Skeletal muscle tissue (tissue), 3 donors: ENCODE measurements at regions not wholly inside any gene's neighbourhood (a gene's known extent, or its start where the extent isn't known, plus 50 kb on each side); places are given as distances from the start of the nearest gene placed in this dataset.

Experiments
- H3K27ac ChIP-seq: one replicate; pipeline ENCODE4 v1.7.0; 2013; ENCODE audit warnings: mild to moderate bottlenecking, low read depth, low read length, inconsistent platforms
- H3K27me3 ChIP-seq, 3 donors: one replicate each; pipeline ENCODE4 v1.7.0; 2013; ENCODE audit warnings: low read length in 3 of 3; ENCODE audit not compliant: control insufficient read depth in 3 of 3, insufficient read depth in 3 of 3
- H3K36me3 ChIP-seq, 3 donors: one replicate each; pipeline ENCODE4 v1.7.0; 2013; ENCODE audit warnings: low read length in 3 of 3; ENCODE audit not compliant: control insufficient read depth in 3 of 3, insufficient read depth in 3 of 3
- H3K4me1 ChIP-seq, 3 donors: one replicate each; pipeline ENCODE4 v1.7.0; 2013; ENCODE audit warnings: low read length in 3 of 3, mild to moderate bottlenecking in 3 of 3; ENCODE audit not compliant: control insufficient read depth in 3 of 3, insufficient read depth in 3 of 3
- H3K4me3 ChIP-seq, 3 donors: one replicate each; pipeline ENCODE4 v1.7.0; 2013; ENCODE audit warnings: low read length in 3 of 3
- H3K9ac ChIP-seq, 3 donors: one replicate each; pipeline ENCODE4 v1.7.0; 2013; ENCODE audit warnings: low read length in 3 of 3, mild to moderate bottlenecking in 3 of 3, moderate library complexity in 2 of 3, low read depth in 1 of 3
- H3K9me3 ChIP-seq, 3 donors: one replicate each; pipeline ENCODE4 v1.7.0; 2013; ENCODE audit warnings: low read length in 3 of 3; ENCODE audit not compliant: control insufficient read depth in 3 of 3
- donor health status: Osteomylitis.

DNA sequence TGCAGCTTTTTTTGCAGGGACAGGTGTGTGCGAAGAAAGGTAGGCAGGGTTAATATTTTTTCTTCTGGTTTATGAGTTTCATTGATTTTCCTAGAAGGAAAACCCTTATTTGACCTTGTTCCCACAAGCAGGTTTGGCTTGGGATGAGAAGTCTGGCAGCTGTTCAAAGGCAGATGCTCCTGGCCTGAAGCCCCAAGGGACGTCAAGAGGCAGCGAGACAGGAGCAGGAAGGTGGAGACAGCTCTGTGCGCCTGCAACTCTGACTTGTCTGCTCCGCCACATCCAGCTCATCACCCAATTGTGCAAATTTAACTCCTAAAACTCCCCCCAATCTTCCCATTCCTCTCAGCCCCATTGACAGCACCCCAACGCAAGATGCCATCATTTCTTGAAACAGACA lies 136.8 kb upstream of the XYLT1 start:
- H3K4me1 ChIP-seq: no peaks in the 10 kb centered on the region
- H3K27me3 ChIP-seq: peaks cover 0 to 15% (median 0%) of the 10 kb centered on the region in 3 donors
- H3K36me3 ChIP-seq: no peaks in the 10 kb centered on the region
- no peak overlapping the region for H3K4me3 ChIP-seq
- H3K27ac ChIP-seq: no peak overlapping the region
- H3K9ac ChIP-seq: no peak overlapping the region
- H3K9me3 ChIP-seq: no peaks in the 10 kb centered on the region

DNA sequence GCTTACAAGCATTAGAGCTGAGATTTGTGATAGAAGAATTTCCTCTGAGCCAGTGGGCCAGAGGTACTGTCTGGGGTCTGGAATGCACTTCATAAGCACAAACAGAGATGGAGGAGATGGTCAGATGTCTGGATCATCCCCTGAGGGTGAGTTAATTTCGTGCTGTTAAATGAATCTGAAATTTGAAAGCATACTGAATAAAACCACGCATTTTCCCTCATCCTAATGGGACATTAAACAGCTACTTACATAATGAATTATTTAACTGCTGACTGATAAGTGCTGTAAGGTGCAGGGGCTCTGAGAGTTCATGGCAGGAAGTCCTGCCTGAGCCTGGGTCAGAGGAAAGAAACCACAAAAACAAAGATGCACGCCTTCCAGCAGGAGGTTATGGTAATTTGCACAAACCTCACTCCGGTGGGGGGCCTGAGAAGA lies 136.3 kb upstream of the XYLT1 start:
- Histone ChIP-seq H3K9me3 (no peaks in the 10 kb centered on the region), H3K27ac (no peak overlapping the region), H3K36me3 (no peaks in the 10 kb centered on the region), H3K4me1 (no peaks in the 10 kb centered on the region), H3K4me3 (no peak overlapping the region), H3K9ac (no peak overlapping the region), H3K27me3 (peaks cover 0 to 15% (median 0%) of the 10 kb centered on the region in 3 donors)

DNA sequence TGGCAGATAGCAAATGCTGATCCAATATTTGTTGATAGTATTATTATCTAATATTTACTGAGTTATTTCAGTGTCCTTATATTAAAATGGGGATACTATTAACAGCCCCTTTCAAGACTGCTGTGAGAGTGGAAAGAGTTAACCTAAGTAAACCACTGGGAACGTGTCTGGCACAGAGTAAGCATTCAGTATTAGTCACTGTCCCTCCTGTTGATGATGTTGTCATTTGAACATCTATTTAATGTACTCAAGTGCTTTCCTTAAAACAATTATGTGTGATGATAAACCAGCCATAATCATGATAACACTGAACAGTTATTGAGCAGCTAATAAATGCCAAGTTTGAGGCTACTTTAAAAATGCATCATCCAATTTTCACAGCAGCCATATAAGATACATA lies 135.7 kb upstream of the XYLT1 start:
- H3K27me3 ChIP-seq: peaks cover 0 to 15% (median 0%) of the 10 kb centered on the region in 3 donors
- no peaks in the 10 kb centered on the region for H3K36me3 ChIP-seq
- H3K9ac ChIP-seq: no peak overlapping the region
- no peak overlapping the region for H3K27ac ChIP-seq
- H3K4me3 ChIP-seq: no peak overlapping the region
- H3K4me1 ChIP-seq: no peaks in the 10 kb centered on the region
- H3K9me3 ChIP-seq: no peaks in the 10 kb centered on the region

DNA sequence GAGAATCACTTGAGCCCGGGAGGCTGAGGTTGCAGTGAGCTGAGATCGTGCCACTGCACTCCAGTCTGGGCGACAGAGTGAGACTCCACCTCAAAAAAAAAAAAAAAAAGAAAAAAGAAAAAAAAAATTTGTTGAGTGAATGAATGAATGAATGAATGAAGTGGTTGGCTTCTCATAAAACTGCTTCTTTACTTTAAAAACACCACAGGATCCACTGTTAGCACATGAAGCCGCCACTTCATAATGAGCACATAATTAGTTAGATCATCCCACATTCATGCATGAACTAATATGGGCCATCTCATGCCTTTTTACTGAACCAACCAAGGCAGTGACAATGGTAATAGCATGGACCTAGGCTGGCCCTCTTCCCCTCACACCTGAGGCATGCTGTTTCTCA lies 135.0 kb upstream of the XYLT1 start:
- no peaks in the 10 kb centered on the region for H3K36me3 ChIP-seq
- H3K27ac ChIP-seq: no peak overlapping the region
- peaks cover 0 to 15% (median 0%) of the 10 kb centered on the region in 3 donors for H3K27me3 ChIP-seq
- no peaks in the 10 kb centered on the region for H3K9me3 ChIP-seq
- no peak overlapping the region for H3K9ac ChIP-seq
- no peak overlapping the region for H3K4me3 ChIP-seq
- no peaks in the 10 kb centered on the region for H3K4me1 ChIP-seq

DNA sequence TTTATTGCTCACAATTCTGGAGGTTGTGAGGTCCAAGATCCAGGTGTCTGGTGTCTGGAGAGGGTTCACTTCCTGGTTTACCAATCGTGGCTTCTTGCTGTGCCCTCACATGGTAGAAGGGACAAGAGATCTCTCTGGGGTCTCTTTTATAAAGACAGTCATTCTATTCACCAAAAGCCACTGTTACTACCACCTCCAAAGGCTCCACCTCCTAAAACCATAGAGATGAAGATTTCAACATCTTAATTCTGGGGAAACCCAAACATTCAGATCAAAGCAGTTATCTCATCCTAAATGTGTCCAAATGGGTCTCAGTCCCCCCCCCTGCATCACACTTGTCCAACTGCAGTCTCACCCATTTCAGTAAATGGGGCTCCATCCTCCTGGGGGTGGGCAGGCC lies 132.9 kb upstream of the XYLT1 start:
- no peak overlapping the region for H3K4me3 ChIP-seq
- H3K27ac ChIP-seq: no peak overlapping the region
- H3K9me3 ChIP-seq: no peaks in the 10 kb centered on the region
- no peaks in the 10 kb centered on the region for H3K4me1 ChIP-seq
- no peak overlapping the region for H3K9ac ChIP-seq
- H3K27me3 ChIP-seq: peaks cover 0 to 14% (median 0%) of the 10 kb centered on the region in 3 donors
- no peaks in the 10 kb centered on the region for H3K36me3 ChIP-seq

DNA sequence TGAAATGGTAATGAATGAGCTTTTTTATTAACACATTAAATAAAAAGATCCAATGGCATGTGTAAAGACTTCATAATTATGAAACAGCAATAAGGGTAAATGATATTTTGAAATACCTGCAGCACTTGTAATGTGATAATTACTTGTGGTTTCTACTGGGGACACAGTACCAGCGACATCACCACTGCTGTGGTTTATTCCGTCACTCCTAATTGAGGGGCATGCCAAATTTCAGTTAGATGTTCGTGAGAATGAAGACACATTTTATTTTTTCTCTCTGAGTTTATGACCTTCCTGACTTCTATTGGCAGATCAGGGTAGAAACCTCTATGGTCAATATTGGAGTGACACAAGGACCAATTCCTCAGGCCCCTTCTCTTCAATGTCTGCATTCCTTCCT lies 131.9 kb upstream of the XYLT1 start:
- Histone ChIP-seq H3K4me1 (no peaks in the 10 kb centered on the region), H3K9me3 (no peaks in the 10 kb centered on the region), H3K27ac (no peak overlapping the region), H3K36me3 (no peaks in the 10 kb centered on the region), H3K9ac (no peak overlapping the region), H3K27me3 (peaks cover 0 to 5% (median 0%) of the 10 kb centered on the region in 3 donors), H3K4me3 (no peak overlapping the region)

DNA sequence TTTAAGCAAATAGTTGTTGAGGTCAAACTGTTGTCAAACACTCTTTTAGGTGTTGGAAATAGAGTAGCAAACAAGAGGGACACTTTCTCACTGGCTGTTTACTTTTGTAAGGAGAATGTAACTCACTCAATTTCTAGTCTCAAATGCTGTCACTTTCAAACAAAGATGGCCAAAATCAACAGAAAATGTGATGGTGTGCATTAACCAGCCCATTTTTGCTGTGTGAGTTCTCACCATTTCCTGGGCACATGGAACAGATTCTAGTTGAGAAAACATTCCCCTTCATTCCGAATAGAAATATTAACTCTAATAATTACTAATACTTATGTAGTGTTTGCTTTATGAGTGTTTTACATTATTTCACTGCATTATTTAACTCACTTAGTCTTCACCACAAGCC lies 128.2 kb upstream of the XYLT1 start:
- Histone ChIP-seq H3K9me3 (no peaks in the 10 kb centered on the region), H3K27me3 (no peaks in the 10 kb centered on the region), H3K4me1 (no peaks in the 10 kb centered on the region), H3K4me3 (no peak overlapping the region), H3K36me3 (no peaks in the 10 kb centered on the region), H3K27ac (no peak overlapping the region), H3K9ac (no peak overlapping the region)

DNA sequence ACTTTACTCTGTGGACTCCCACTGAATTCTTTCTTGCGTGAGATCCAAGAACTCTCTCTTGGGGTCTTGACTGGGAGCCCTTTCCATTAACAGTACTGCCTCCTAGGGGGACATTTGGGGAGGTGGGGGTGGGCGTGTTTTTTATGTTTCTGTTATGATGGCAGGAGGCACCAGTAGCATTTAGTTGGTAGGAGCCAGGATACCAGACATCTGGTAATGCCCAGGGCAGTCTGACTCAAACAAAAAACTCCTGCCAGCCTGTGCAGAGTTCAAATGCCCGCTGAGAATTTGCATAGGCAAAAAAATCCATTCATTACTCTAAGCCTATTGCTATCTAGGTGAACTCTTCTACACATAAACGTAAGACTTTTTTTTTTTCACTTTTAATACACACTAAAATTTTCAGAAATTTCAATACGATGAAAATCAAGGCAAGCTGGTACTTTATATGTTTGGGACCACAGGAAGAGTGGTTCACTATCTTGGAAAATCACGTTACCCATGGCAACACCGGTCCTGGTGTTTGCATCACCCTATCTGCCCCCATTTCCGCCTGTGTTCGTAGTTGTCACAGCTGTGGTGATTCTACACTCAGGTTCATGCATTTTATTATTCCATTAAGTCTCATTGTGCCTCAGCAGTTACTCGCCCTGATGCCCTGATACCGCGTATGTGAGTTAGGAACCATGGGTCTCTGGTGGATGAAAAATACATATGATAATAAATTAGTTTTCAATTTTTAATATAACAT lies 121.1 kb upstream of the XYLT1 start:
- Histone ChIP-seq H3K27ac (no peak overlapping the region), H3K36me3 (no peaks in the 10 kb centered on the region), H3K27me3 (peaks cover 0 to 5% (median 0%) of the 10 kb centered on the region in 3 donors), H3K4me3 (no peak overlapping the region), H3K9ac (no peak overlapping the region), H3K9me3 (no peaks in the 10 kb centered on the region), H3K4me1 (no peaks in the 10 kb centered on the region)

DNA sequence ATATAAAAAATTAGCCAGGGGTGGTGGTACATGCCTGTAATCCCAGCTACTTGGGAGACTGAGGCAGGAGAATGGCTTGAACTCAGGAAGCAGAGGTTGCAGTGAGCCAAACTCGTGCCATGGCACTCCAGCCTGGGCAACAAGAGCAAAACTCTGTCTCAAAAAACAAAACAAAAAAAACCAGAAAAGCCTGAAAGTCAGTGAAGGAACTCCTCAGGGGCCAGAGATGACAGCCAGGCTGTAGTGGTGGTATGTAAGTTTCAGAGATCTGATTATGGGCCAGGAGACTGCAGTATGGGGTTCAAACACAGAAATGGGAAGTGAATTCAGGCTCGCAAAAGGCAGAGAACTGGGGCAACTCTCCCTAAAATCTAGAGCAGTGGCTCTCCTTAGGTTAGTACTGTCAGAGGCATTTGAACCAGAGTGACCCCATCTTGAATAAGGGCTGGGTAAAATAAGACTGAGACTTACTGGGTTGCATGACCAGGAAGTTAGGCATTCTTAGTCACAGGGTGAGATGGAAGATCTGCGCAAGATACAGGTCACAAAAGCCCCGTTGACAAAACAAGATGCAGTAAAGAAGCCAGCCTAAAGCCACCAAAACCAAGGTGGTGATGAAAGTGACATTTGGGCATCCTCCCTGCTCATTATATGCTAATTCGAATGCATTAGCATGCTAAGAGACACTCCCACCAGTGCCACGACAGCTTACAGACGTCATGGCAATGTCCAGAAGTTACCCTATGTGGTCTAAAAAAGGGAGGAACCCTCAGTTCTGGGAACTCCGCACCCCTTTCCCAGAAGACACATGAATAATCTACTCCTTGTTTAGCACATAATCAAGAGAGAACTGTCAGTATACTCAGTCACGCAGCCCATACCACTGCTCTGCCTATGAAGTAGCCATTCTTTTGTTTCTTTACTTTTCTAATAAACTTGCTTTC lies 120.2 kb upstream of the XYLT1 start:
- H3K9me3 ChIP-seq: no peaks in the 10 kb centered on the region
- H3K36me3 ChIP-seq: no peaks in the 10 kb centered on the region
- no peak overlapping the region for H3K27ac ChIP-seq
- H3K27me3 ChIP-seq: peaks cover 0 to 5% (median 0%) of the 10 kb centered on the region in 3 donors
- no peak overlapping the region for H3K4me3 ChIP-seq
- H3K4me1 ChIP-seq: no peaks in the 10 kb centered on the region
- no peak overlapping the region for H3K9ac ChIP-seq

DNA sequence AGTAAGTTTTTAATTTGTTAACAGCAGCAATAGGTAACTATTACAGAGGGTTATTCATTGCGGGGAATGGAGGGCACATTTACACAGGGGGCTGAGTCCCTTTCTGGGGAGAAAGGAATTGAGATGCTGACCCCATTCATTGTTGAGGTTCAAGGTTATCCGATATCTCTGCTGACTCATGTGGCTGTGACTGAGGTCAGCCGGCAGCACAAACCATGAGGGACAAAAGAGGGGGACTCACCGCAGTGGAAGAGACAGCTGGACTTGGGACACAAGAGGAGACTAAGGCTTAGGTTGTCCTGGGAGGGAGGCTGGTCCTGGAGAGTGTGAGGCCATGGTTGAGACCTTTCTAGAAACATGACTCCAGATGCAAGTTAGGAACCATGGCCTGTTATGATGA lies 119.1 kb upstream of the XYLT1 start:
- H3K9ac ChIP-seq: no peak overlapping the region
- H3K4me3 ChIP-seq: no peak overlapping the region
- H3K9me3 ChIP-seq: no peaks in the 10 kb centered on the region
- H3K36me3 ChIP-seq: no peaks in the 10 kb centered on the region
- H3K27ac ChIP-seq: no peak overlapping the region
- H3K27me3 ChIP-seq: peaks cover 0 to 5% (median 0%) of the 10 kb centered on the region in 3 donors
- H3K4me1 ChIP-seq: no peaks in the 10 kb centered on the region
